GM21447 (cell line): ENCODE measurements at regions not wholly inside any gene's neighbourhood (a gene's known extent, or its start where the extent isn't known, plus 50 kb on each side); places are given as distances from the start of the nearest gene placed in this dataset.

Source experiments
- ATAC-seq: cut with Tn5 transposase; IDR thresholded peaks from one replicate; pipeline ENCODE4 v1.9.1; 2021; ENCODE audit not compliant: unreplicated experiment

- no peak for ATAC-seq
These were observed 1033.3 kb downstream of the EFNB2 start for GRCh38 chr13:105502193-105502592.

- ATAC-seq = no peak
These were observed 1037.9 kb downstream of the EFNB2 start for GRCh38 chr13:105497597-105497996.

DNA sequence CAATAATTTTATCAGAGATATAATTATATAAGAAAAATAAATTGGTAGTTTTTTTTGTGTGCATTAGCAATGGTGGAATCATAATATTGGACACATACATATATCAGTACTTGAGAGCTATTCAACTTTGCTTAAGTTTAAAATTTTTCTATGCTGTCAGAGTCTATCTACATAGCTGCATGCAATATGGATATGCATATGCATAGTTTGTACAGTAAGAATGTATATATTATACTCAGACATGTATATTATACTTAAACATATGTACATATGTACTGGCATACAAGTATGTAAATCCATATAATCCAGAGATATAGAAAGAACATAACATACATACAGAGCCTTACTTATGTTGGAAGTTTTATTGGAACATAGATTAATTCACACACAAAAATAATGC lies 1043.2 kb downstream of the EFNB2 start:
- ATAC-seq = no peak

GRCh38 chr13:105491345-105491744 lies 1044.1 kb downstream of the EFNB2 start:
- no peak for ATAC-seq

- no peak for ATAC-seq
These were observed 1050.4 kb downstream of the EFNB2 start for GRCh38 chr13:105485081-105485480.

DNA sequence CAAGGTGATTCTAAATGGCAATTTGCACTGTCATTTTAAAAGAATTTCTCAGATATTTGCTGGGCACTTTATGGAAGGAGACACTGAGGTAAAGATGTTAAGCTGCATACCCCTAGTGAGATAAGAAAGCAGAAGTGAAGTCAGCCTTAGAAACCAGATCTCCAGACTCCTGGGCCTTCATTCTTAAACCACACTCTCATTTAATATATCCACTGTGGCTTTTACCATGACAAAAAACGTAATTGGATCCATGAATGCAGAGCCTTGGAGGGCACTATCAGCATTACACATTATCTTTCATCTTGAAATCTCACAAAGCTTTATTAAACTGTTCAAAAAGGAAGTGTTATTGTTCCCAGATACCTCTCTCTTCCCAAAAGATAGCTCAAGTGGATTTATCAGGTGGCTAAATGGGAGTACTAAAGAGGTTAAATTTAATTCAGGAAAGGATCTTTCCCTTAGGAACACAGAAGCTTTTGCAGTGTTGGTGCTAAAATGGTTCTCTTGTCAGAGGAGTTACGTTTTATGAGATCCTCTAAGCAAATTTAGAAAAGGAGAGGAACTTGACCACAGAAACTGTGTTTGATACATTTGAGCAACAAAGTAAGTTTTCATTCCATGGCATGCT lies 1060.4 kb downstream of the EFNB2 start:
- no peak for ATAC-seq

DNA sequence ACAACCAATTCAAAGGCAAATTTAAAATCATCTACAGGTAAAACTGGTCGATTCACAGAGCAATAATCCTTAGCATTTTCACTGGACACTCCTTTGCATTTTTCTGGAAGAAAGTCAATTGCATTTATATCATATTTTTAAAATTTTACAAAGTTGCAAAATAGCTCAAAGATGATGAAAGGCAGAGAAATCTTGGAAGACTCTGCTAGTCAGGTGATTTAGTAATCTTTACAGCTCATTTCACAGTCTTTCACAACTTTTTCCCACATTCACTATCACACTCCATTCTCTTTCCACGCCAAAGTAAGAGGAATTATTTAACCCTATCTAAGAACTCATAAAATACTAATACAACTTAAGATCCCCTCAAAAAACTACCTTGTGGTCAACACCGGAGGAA lies 1063.8 kb downstream of the EFNB2 start:
- ATAC-seq = no peak

- ATAC-seq = no peak
These were observed 1069.1 kb downstream of the EFNB2 start for GRCh38 chr13:105466376-105466775.

GRCh38 chr13:105465745-105466144 lies 1069.7 kb downstream of the EFNB2 start, which contains the start of gene DAOA:
Gene DAOA (plus strand): TSS chr13:105466045.
- ATAC-seq = no peak

GRCh38 chr13:105465251-105465650 lies 1070.2 kb downstream of the EFNB2 start:
- no peak for ATAC-seq

- ATAC-seq = no peak
These were observed 1071.2 kb downstream of the EFNB2 start for GRCh38 chr13:105464249-105464648.

- ATAC-seq = no peak
These were observed 1072.4 kb downstream of the EFNB2 start for GRCh38 chr13:105463011-105463501.

DNA sequence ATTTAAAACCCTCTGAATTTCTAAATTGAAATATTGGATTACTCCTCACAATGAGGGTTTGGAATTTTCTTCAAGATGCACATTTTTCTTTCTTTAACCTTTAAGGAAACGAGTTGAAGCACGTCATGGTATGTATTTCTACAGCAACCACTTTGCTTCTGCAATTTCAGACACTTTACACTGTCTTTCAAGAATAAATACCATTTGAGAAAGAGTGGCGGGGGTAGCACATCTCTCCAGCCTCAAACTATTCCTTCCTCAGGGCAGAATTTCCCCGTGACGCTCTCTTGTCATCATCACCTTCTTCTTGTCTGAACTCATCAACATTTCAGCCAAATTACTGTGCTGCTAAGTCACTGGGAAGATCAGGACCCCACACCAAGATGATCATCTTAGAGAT lies 1073.4 kb downstream of the EFNB2 start:
- ATAC-seq = no peak

GRCh38 chr13:105452895-105453294 lies 1082.6 kb downstream of the EFNB2 start:
- ATAC-seq = no peak

GRCh38 chr13:105450784-105451183 lies 1084.7 kb downstream of the EFNB2 start:
- no peak for ATAC-seq

DNA sequence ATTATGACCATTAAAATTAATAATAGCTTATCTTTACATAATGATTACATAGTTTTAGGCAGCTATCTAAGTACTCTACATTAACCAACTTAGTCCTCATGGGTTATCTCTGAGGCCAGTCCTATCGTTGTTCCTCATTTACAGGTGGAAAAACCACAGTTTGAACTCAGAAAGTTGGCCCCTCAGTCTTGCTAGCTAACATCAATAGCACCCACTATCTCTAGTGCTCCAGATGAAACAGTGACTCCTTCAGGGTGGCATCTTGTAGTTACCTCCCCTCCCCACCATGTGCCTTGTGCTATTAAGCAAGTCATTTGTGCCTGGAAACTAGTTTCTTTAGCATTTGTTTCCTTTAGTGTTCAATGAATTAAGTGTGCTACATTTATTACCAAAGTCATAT lies 1086.7 kb downstream of the EFNB2 start:
- no peak for ATAC-seq

DNA sequence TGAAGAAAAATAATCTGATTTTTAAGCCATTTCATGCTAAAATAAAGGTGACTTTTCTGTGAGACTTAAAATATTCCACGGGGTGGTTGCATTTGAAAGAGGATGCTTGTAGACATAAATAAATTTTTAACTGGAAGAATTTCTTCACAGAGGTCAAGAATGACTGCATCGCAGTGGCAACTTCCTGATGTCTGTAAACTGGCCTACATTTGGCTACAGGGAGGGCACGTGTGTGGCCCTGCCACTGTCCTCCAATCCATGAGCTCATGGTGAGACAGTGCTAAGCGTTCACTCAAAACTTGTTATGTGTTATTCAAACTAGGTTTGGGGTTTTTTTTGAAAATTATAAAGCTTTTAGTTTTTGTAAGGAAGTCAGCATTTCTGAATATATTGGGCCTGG lies 1089.3 kb downstream of the EFNB2 start:
- no peak for ATAC-seq

DNA sequence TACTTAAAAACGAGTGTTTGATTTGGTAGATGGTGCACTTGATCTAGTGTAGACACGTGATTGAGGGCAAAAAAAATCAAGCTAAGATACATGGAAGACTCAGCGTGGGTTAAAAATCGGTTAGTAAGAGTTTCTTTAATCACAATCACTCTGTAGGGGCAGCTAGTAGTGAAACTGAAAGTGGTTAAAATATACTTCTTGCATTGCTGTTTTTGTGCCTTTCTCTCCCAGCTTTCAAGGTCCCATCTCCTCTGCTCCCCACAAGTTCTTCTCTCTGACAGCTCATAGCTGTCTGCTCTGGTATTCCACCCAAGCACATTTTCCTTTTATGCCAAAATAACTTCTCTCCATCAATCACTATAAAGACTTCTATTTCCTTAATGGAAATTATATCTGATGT lies 1089.7 kb downstream of the EFNB2 start:
- ATAC-seq = no peak

DNA sequence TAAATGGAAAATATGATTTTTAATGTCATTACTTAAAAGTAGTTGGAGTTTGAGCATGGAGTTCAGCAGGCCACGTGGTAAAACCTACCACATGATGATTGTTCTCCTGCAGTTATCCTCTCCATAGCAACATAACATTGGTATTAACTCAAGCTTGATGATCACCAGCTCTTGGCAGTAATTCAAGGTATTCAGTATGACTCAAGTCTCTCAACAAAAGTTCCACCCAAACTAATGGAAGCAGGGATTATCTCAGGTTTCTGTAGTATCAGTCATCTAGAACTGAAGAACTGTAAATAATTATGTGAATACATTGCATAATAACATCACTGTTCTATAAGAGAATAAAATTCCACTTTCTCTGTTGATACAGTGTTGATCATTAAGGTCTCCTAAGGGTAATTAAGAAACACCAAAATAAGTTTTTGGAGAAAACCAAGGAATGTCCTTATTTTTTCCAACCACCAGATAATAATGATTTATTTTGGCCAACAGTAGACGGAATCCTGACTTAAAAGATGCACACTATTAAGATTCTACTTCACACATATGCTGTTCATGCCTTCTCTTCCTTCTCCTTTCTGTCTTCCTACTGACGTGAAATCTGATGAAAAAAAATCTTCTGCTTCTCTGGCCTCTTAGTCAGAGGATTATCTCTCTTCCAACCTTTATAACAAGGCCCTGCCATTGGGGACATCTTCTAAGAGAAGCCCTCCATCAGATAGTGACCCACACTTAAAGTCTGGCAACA lies 1092.3 kb downstream of the EFNB2 start:
- no peak for ATAC-seq

- ATAC-seq = no peak
These were observed 1093.4 kb downstream of the EFNB2 start for GRCh38 chr13:105442040-105442439.

DNA sequence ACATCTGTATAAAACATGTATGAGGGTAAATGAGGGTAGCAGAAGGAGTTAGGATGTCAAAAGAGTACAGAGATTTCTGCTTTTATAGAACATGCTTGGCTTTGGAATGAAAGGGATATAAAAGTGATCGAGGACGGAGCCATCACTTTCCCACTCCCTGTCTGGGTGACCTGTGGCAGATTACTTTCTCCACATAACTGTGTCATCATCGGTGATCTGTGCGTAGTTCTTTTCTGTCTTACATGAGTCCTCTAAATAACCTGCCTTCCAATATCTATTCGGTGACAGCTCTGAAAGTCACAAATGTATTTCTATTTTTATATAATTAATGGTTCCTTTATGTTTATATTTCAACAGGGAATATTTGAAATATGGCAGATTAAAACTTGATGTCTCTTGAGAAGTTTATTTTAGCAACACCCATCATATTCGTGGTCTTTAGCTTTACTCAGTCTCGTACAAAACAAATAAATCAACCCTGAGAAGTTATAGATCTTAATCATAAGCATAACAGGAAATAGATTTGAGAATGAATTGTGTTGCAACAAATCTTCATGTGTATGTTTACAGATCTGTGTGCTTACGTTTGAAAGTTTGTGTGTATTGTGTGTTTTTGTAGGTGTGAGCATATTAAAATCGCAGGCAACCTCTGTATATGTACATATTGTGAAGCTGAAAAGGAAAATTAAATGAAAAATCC lies 1094.3 kb downstream of the EFNB2 start:
- ATAC-seq = no peak

DNA sequence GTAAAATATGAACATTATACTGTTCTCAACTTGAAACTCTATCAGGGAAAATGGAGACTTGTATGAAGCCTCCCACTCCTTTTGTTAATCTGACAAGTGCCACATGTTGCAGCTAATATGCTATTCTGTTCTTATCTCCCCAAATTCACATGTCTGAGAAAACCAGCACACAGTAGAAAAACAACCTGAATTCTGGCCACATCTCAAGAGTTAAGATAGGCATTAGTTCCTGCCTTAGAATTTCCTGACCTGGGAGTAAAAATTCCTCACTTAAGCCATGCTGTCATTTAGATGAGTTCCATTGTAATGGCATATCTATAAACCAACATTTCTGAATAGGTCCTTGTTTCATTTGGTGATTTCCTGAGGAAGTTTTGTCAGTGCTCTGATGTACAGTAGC lies 1098.5 kb downstream of the EFNB2 start:
- no peak for ATAC-seq
